HG03280 (cell line): ENCODE measurements at regions not wholly inside any gene's neighbourhood (a gene's known extent, or its start where the extent isn't known, plus 50 kb on each side); places are given as distances from the start of the nearest gene placed in this dataset.

Experiments used
- ATAC-seq: cut with Tn5 transposase; IDR thresholded peaks from one replicate; pipeline ENCODE4 v1.9.1; 2021; ENCODE audit warnings: mild to moderate bottlenecking, moderate library complexity; ENCODE audit not compliant: unreplicated experiment

DNA sequence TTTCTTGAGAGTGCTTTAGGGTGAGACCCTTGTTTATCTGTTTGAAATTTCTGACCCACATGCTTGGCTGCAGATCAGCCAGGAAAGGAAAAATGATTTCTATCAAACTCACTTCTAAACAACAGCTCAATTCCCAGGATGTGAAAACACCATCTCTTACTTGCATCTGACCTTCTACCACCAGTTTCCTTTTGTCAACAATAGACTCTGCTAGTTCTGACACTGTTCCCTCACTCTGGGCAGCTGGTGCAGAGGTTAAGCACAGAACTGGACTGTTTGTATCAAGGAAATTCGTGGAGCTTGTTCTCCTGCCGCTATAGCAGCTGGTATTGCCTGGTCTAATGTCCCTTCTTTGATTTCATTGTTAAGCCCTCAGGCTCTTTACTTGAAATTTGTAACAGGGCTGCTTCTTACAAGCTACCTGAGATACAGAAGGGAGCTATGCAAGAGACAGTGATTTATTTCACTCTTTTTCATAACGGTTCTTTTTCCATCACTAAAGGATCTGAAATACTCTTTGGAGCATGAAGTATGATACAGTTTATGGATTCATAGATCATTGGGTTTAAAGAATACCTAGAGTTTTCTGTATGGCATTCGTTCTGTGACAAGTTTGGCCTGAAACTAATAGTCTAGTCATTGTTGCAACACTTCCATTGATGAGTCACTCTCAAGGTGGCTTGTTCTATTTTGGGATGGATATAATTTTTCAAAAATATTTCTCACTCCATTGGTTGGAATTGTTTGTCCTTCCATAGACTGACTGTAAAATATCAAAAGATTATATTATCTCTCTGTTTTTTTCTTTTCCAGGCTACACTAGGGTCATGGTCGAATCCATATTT, 178.2 kb upstream of the ZC3H12C start:
- ATAC-seq: no peak

DNA sequence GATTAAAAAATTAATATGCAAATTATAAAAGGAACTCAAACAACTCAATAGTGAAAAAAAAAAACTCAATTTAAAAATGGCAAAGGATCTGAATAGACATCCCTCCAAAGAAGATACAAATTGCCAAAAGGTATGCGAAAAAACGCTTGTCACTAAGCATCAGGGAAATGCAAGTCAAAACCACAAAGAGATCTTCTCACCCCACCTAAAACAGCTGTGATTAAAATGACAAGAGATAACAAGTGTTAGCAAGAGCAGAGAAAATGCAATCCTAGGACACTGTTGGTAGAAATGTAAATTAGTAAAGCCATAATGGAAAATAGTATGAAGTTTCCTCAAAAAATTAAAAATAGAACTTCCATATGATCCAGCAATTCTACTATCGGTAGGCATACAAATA, 166.3 kb upstream of the ZC3H12C start:
- ATAC-seq: no peak

DNA sequence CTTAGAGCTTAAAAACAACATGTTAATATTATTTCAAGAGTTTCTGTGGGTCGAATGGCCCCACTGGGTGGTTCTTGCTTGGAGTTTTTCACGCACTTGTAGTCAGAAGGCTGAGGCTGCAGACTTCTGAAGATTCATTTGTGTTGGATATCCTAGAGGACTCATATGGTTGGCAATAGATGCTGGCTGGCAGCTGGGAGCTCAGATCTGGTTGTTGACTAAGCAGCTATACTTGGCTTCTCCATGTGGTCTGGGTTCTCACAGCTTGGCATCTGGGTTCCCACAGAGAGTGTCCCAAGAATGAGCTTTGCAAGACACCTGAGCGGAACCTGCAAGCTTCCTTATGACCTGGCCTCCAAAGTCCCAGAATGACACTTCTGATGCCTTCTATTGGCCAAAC, 163.9 kb upstream of the ZC3H12C start:
- no peak for ATAC-seq

DNA sequence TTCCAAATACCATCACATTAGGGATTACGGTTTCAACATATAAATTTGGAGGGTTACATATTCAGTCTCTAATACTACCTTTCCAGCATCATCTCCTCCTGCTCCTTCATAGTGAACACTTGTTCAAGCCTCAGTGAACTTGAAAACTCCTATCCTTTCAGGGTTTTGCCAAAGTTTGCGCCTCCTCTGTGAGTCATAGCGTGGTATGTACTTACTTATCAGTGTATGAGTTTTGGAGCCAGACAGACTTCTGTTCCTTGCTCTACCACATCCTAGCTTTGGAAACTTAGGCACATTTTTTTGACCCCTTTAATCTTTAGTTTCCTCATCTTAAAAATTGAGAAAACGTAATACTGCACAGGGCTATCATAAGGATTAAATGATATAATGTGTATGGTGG, 160.1 kb upstream of the ZC3H12C start:
- no peak for ATAC-seq

DNA sequence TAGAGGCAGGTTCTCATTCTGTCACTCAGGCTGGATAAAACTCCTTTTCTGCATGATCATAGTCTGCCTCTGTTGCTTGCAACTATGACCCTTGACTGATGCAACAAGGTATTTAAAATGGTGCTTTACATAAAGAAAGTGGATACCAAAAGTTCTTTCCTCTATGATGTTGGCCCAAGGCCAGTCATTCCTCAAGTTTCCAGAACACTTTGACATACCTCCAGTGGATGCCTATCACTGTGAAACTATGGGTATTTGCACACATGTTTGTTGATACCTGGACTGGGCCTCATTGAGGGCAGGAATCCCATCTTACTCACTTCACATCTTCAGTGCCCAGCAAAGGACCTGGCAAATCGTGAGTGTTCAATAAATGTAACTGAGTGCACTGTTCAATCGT, 159.0 kb upstream of the ZC3H12C start:
- ATAC-seq: no peak

DNA sequence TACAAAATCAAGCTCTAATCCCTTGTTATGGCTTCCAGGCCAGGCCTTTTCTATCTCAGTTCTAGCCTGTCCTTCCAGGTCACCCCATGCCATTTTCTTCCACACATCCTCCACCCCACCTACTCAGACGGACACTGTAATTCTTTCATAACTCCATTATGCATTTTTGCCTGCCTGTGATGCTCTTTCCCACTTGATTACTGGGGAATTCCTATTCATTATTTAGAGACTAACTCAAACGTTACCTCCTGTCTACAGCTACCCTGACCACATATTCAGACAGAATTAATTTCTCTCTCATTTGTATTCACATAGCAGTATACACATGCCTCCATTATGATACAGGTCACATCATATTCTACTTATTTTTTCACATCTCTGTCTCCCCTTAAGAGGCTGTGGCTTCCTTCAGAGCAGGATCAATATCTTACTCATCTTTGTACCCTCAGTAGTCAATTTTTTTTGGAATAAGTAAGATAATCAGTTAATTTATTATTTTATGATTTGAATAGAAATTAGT, 156.5 kb upstream of the ZC3H12C start:
- no peak for ATAC-seq

DNA sequence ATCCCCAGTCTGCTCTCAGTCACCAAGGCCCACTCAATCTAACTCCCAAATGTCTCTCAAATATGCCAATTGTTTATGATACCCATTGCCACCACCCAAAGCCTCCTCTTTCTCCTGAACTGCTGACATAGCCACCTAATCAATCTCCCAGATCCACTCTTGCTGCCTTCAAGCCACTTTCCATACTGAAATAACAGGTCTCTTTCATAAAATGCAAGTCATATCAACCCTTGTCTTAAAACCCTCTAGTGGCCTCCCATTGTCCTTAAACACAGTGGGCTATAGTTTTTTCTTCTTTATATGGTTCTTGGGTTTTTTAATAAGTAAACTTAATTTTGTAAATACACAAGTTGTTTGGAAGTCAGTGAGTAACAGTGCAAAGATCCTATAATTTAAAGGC, 155.2 kb upstream of the ZC3H12C start:
- ATAC-seq: no peak

DNA sequence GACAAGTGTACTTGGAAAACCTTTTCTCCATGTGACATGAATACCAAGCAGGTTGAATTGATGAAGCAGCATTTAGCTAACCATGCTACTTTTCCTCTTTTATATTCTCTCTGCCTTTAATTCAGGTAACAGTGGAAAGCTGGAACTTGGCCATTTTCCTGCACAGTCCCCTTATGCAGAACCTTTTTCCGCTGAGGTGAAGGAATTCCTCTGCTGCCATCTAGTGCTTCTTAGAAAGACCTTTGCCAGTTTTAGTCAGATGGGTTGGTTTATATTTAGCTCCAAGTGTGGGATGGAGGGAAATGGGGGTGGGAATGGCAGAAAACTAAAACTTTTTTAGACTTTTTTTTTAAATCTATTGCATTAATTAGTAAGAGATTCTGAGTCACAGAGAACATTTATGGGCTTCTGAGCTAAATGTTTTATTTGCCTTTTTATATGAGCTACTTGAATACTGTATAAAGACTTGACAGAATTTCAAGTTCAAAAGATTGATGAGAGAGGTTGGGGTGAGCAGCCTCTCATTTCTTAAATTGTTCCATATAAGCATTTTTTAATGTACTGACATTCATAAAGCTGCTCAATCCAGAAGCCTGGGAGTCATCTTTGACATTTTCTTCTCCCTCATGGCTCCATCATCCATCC, 153.9 kb upstream of the ZC3H12C start:
- ATAC-seq: no peak

DNA sequence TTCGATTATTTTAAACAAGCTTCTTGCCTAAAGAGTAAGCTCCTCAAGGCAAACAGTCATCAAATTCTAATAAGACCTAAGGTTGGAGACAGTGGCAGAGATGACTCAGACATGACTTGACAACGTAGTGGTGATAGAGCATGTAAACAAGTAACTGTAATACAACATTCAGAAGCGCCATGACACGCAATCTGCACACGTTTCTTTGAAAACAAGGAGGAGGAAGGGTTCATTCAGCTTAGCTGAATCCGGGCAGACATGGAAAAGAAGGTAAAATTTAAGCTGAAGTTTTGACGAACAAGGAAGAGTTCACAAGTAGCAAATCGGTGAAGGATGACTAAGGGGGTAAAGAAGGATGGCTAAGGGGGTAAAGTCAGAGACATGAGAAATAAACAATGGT, 152.4 kb upstream of the ZC3H12C start:
- ATAC-seq: no peak

DNA sequence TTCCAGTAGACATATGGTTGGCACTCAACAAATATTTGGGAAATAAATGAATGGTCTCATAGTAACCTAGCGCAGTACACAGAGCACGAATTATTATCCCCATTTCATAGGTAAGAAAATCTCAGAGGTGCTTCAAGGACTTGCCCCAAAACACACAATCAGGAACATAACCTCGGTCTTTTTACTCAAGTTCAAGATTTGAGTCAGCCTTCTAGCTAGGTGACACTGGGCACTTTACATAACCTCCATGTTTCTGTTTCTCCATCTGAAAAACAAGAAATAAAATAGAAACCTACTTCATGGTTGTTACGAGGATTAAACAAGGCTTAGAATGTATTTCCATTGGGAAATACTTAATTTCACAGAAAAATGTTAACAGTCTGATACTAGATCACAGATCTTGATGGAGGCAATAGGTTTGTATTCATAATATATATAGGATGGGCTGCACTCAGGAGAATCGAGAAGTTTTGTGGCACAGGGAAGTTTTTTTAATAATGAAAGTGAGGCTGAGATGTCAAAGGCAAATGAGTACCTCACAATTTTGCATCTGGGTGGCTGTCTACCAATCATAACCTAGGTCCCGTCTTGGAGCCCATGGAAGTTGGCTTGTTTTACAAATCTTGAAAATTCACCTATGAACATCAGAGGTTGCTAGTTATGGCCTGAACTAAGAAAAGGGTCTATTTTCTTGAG, 147.4 kb upstream of the ZC3H12C start:
- peak; percentile 74 for ATAC-seq

DNA sequence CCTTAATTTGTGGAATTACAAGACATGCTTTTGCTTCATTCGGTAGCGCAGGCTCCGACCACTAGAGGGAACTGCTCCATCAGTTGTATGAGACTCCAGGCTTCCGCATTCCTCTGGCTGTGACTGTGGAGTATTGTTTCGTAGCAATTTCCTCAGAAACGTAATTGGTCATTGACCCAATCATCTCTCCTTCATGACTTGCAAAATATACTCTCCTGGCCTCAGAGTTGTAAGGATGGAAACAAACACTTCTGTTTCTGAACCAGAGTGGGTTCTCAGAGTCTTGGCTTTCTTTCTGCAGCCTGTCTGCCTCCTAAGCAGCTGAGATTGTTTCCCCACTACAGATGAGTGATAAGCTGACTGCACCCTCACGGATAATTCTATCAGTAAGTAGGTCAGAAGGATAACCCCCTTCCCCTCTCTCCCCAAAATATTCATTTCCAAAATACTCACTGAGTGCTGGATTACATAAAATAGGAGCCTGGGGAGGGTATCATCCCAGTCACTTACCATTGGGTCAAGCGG, 146.8 kb upstream of the ZC3H12C start:
- peak; percentile 91 for ATAC-seq

DNA sequence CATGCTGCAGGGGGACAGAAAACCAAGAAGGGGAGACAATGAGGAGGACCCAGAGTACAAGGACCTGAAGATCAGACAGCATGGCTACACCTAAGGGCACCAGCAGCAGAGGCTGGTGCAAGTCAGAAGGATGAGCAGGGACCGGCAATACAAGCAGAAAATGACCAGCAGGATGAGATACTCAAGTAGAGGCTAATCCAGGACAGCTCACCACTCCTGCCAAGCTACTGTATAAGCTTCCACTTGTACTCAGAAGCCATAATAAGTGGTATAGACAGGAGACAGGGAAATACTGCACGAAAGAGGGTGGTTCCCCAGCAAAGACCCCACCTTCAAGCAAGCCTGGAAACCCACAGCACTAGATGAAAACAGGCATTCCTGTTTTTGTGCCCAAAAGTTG, 138.7 kb upstream of the ZC3H12C start:
- ATAC-seq: no peak

DNA sequence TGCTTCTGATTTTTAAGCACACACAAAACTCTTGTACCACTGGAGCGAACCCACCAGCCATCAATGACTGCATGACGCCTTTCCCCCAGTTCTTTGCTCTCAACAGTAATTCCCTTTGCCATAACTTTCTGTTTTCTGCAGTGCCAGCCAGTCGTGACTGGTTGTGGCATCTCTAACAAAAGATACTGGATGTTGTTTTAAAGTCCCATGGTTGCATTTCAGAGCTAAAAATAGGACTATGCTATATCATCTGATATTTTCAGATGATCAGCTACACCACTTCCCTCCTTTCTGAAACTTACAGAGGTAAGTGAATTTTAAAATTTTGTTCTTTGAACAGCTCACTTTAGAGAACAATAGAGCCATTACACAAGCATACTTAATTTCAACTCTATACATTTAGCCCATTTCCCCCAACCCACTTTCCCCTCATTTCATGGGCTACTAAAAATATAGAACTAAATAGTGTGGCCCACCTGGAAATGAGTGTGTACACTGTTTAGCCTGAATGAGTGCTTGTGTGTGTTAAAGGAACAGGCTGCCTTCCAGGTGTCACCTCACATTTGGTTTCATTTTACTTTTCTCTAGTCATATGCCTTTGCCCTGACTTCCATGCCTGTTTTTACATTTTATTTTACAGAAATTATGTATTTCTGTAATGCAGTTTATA, 136.9 kb upstream of the ZC3H12C start:
- ATAC-seq: peak; percentile 83

DNA sequence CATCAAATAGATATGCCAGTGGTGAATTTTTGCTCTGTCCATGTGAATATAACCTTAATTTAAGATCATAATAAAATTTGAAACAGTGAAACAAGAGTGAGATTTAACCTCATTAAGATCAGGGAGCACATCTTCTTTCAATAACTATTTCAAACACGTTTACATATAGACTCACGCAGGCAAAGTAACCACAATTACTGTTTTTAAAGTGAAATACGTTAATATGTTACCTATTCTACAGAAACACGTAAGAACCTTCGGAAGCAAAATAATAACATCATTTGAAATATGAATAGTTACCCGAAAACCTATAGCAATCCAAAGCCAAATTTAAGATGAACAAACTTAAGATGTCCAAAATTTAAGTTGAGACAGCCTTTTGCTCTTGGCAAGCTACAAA, 136.2 kb upstream of the ZC3H12C start:
- ATAC-seq: no peak

DNA sequence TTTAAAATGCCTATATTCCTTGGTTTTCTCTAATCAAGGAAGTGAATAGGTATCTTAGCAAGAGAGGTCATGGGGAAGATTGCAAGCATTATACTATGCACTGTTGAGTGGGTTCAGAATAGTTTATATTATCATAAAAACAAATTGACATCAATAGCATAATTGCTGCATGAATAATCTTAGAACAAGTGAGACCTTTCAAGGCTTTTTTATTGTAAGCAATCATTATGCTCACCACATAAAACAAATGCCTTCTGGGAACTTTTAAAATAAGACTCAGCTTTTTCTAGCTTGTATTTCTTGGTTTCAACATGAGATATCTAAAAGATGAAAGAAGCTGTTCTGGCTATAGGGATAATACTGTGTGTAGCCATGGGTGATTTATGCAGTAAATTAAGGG, 135.6 kb upstream of the ZC3H12C start:
- ATAC-seq: no peak

DNA sequence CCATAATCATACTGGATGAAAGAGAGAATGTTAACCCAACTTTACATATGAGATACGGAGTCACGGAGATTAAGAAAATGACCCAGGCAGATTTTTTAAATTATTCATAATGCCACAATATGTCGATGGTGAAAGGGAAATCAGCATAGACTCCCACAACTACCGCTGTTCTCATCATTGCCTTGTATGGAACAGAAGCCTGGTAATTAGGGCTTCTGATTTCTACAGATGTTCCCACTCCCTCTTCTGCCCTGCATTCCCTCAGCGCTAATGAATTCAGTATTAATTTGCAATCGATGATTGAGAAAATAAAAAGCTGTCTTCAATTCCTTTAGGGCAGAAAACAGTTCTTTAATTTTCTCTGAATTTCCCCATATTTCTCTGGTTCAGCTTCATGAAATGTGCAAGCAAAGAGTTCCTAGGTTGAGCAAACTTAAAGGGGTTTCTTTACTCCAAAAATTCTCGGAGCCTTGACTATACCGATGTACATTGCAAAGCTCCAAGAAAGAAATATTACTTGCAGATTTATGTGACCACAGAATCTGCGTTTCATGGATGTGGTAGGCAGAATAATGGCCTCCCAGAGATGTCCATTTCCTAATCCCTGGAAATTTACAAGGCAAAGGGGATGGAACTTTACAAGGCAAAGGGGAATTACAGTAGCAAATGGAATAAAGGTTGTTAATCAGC, 134.9 kb upstream of the ZC3H12C start:
- ATAC-seq: no peak

DNA sequence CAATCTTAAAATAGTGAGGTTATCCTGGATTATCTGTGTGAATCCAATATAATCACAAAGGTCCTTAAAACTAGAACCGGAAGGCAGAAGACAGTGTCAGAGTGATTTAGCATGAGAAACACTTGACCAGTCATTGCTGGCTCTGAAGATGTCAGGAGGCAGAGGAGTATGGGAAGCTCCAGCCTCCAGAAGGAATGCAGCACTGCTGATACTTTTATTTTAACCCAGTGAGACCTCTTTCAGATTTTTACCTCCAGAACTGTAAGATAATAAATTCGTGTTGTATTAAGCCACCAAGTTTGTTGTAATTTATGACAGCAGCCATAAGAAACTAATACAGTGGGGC, 134.4 kb upstream of the ZC3H12C start:
- no peak for ATAC-seq

DNA sequence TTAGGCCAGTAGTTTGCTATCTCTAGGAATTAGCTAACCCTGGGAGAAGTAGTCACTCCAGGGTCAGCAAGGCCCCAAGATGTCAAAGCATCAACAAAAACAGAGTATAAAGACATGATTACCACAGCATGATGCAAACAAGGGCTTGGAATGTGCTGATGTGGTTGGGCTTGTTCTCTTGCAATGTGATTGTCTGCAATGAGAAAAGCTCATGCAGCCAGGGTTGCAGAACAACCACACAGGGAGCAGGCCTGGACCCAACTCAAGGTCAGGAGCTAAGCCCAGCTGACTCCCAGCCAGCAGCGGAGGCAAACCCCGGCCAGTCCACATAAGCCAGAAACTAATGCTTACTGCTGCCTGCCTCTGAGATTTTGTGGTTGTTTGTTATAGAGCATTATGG, 132.4 kb upstream of the ZC3H12C start:
- no peak for ATAC-seq

DNA sequence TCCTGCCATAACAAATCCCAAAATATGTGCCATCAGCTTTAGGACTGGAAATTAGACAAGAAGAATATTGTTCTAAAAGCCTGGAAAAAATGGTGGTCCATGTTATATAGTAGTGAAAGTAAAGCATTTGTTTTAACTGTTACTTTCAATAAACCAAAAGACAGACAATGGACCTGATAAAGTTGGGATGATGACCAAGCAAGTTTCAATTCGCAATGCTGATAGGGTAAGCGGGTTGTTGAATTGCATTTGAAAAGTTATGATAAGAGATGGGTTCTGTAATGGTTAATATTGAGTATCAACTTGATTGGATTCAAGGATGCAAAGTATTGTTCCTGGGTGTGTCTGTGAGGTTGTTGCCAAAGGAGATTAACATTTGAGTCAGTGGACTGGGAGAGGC, 131.9 kb upstream of the ZC3H12C start:
- ATAC-seq: no peak

DNA sequence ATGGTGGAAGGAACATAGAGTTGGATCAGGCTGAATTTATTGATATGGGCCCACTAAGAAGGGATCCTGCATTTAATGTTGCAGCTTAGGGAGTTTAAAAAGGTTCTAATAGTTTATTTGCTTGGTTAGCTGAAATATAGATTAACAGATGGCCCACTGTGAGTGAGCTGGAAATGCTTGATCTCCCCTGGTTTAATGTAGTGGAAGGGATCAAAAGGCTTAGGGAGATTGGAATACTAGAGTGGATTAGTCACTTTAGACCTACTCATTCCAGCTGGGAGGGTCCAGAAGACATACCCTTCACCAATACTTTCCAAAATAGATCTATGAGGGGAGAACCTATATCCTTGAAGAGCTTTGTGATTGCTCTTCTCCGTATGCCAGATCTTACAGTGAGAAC, 130.1 kb upstream of the ZC3H12C start:
- no peak for ATAC-seq

DNA sequence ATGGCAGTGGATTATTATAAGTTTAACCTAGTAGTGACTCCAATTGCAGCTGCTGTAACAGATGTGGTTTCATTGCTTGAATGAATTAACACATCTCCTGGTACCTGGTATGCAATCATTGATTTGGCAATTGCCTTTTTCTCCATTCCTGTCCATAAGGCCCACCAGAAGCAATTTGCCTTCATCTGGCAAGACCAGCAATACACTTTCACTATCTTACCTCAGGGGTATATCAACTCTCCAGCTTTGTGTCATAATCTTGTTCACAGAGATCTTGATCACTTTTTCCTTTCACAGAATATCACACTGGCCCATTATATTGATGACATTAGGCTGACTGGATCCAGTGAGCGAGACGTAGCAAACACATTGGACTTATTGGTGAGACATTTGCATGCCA, 128.7 kb upstream of the ZC3H12C start:
- no peak for ATAC-seq
